Mesendoderm (in vitro differentiated cells): ENCODE measurements at regions not wholly inside any gene's neighbourhood (a gene's known extent, or its start where the extent isn't known, plus 50 kb on each side); places are given as distances from the start of the nearest gene placed in this dataset.

Source experiments
- DNase-seq: peaks from one replicate; pipeline ENCODE4 v3.0.0; 2013
- H2AK5ac ChIP-seq: 2 replicates; pipeline ENCODE4 v1.6.1; 2013; ENCODE audit warnings: low read length, inconsistent platforms
- H2BK120ac ChIP-seq: 2 replicates; pipeline ENCODE4 v1.6.1; 2013; ENCODE audit warnings: low read depth, mild to moderate bottlenecking, low read length, moderate library complexity, mixed read lengths
- H2BK15ac ChIP-seq: replicated peaks from 2 replicates; pipeline ENCODE4 v1.6.1; 2013; ENCODE audit warnings: low read depth, mild to moderate bottlenecking, moderate library complexity
- H2BK5ac ChIP-seq: 2 replicates; pipeline ENCODE4 v1.6.1; 2013; ENCODE audit warnings: low read length, inconsistent platforms
- H3K18ac ChIP-seq: 2 replicates; pipeline ENCODE4 v1.6.1; 2013; ENCODE audit warnings: mild to moderate bottlenecking, low read length, mixed read lengths
- H3K23ac ChIP-seq: one replicate; pipeline ENCODE4 v1.6.1; 2013; ENCODE audit warnings: low read length
- H3K27ac ChIP-seq: 2 replicates; pipeline ENCODE4 v1.5.1; 2013; ENCODE audit warnings: low read depth, mild to moderate bottlenecking, inconsistent platforms, low read length, moderate library complexity
- H3K27me3 ChIP-seq: 2 replicates; pipeline ENCODE4 v1.6.1; 2013; ENCODE audit warnings: low read length, control low read depth, mild to moderate bottlenecking, inconsistent platforms; ENCODE audit not compliant: insufficient read depth, poor library complexity
- H3K36me3 ChIP-seq: 2 replicates; pipeline ENCODE4 v1.6.1; 2013; ENCODE audit warnings: low read length, inconsistent platforms; ENCODE audit not compliant: control insufficient read depth, insufficient read depth
- H3K4ac ChIP-seq: one replicate; pipeline ENCODE4 v1.6.1; 2013; ENCODE audit warnings: low read depth, mild to moderate bottlenecking, low read length, moderate library complexity
- H3K4me1 ChIP-seq: 2 replicates; pipeline ENCODE4 v1.6.1; 2013; ENCODE audit warnings: low read depth, low read length, inconsistent platforms; ENCODE audit not compliant: control insufficient read depth
- H3K4me2 ChIP-seq: 2 replicates; pipeline ENCODE4 v1.6.1; 2013; ENCODE audit warnings: low read length
- H3K4me3 ChIP-seq: 2 replicates; pipeline ENCODE4 v1.5.1; 2013; ENCODE audit warnings: mild to moderate bottlenecking, low read length
- H3K56ac ChIP-seq: one replicate; pipeline ENCODE4 v1.6.1; 2013; ENCODE audit warnings: low read length
- H3K79me1 ChIP-seq: 2 replicates; pipeline ENCODE4 v1.6.1; 2013; ENCODE audit warnings: low read length, inconsistent platforms
- H3K79me2 ChIP-seq: 2 replicates; pipeline ENCODE4 v1.6.1; 2013; ENCODE audit warnings: mild to moderate bottlenecking, low read length; ENCODE audit not compliant: control insufficient read depth, insufficient read depth
- H3K9ac ChIP-seq: 2 replicates; pipeline ENCODE4 v1.6.1; 2013; ENCODE audit warnings: low read length, inconsistent platforms
- H4K5ac ChIP-seq: one replicate; pipeline ENCODE4 v1.6.1; 2013; ENCODE audit warnings: low read length
- H4K8ac ChIP-seq: one replicate; pipeline ENCODE4 v1.6.1; 2013; ENCODE audit warnings: low read depth, mild to moderate bottlenecking, control low read depth, low read length, moderate library complexity
- WGBS: extraction: QIAGEN DNeasy Blood & Tissue Kit; methylation state at CpG from one replicate; pipeline ENCODE4 v1.1.7; 2013; ENCODE audit warnings: low lambda C conversion rate, missing lambda C conversion rate; ENCODE audit not compliant: insufficient coverage; ENCODE audit errors: extremely low coverage; 5-methylcytosine and 5-hydroxymethylcytosine counted together

- no peak overlapping the region for H2BK5ac ChIP-seq
- H3K23ac ChIP-seq, result no peak overlapping the region
- no peak overlapping the region for H3K56ac ChIP-seq
- no peaks in the 10 kb centered on the region for H3K4me1 ChIP-seq
- no peaks in the 10 kb centered on the region for H3K79me2 ChIP-seq
- H3K4me3 ChIP-seq, result no peak overlapping the region
- no peak for DNase-seq
- no peaks in the 10 kb centered on the region for H3K36me3 ChIP-seq
- no peak overlapping the region for H3K27ac ChIP-seq
- no peak overlapping the region for H4K5ac ChIP-seq
- H3K4ac ChIP-seq, result no peak overlapping the region
- no CpG with 5 or more reads among the region's 18 CpGs for WGBS
- H4K8ac ChIP-seq, result no peak overlapping the region
- H3K27me3 ChIP-seq, result no peaks in the 10 kb centered on the region
- no peak overlapping the region for H2BK120ac ChIP-seq
- no peak overlapping the region for H3K4me2 ChIP-seq
- H3K79me1 ChIP-seq, result no peaks in the 10 kb centered on the region
- no peak overlapping the region for H3K18ac ChIP-seq
- H2AK5ac ChIP-seq, result no peak overlapping the region
- H3K9ac ChIP-seq, result no peak overlapping the region
- no peak overlapping the region for H2BK15ac ChIP-seq
Observed at GRCh38 chr9:89655990-89656657, 51.3 kb downstream of the GADD45G start.

DNA sequence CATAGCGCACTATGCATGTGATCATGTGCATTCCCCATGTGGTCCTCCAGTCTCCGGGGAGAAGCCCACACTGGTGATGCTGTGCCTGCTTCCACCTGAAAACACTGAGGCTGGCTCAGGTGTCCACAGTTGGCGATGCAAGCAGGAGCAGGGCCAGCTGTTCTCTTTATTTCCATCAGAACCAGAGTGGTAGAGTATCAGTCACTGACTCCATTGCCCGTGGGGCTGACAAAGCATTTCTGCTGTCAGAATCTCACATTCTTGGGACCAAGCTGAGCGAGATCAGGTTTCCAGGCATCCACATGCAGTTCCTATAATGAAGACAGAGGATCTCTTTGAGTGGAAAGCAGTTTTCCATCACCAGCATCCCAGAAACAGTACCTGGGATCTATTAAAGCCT lies 52.5 kb downstream of the GADD45G start:
- Histone ChIP-seq H3K36me3 (no peaks in the 10 kb centered on the region), H3K4ac (no peak overlapping the region), H3K4me2 (no peak overlapping the region), H3K79me1 (no peaks in the 10 kb centered on the region), H3K4me3 (no peak overlapping the region), H3K4me1 (peaks cover 3% of the 10 kb centered on the region), H3K9ac (no peak overlapping the region), H3K27ac (no peak overlapping the region), H3K79me2 (no peaks in the 10 kb centered on the region), H4K8ac (no peak overlapping the region), H2BK5ac (no peak overlapping the region), H4K5ac (no peak overlapping the region), H3K23ac (no peak overlapping the region), H2BK120ac (no peak overlapping the region), H3K27me3 (no peaks in the 10 kb centered on the region), H3K56ac (no peak overlapping the region), H3K18ac (no peak overlapping the region), H2AK5ac (no peak overlapping the region), H2BK15ac (no peak overlapping the region)
- no CpG with 5 or more reads among the region's 5 CpGs for WGBS
- DNase-seq, result no peak

DNA sequence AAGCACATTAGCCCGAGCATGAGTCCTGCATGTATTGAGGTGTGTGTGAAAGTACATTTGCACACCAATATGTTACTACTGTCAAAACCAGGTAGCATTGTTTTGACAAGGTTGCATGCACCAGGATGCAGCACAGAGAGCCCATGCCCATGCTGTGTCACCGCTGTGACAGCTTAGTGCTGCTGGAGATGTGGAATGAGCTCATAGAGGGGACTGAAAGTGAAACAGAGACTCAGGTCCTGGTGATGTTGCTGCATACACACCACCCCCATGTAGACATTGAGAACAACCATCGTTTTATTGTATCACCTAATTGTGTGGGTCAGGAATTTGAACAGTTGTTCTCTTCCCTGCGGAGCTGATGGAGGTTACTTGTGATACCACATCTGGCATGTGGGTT lies 53.0 kb downstream of the GADD45G start:
- Histone ChIP-seq H3K56ac (no peak overlapping the region), H2BK120ac (no peak overlapping the region), H3K79me2 (no peaks in the 10 kb centered on the region), H3K36me3 (no peaks in the 10 kb centered on the region), H3K79me1 (no peaks in the 10 kb centered on the region), H2AK5ac (no peak overlapping the region), H3K4ac (no peak overlapping the region), H2BK15ac (no peak overlapping the region), H3K27me3 (no peaks in the 10 kb centered on the region), H3K27ac (no peak overlapping the region), H3K23ac (no peak overlapping the region), H4K5ac (no peak overlapping the region), H4K8ac (no peak overlapping the region), H3K4me1 (peaks cover 3% of the 10 kb centered on the region), H2BK5ac (no peak overlapping the region), H3K9ac (no peak overlapping the region), H3K18ac (no peak overlapping the region), H3K4me2 (no peak overlapping the region), H3K4me3 (no peak overlapping the region)
- no CpG with 5 or more reads among the region's 4 CpGs for WGBS
- no peak for DNase-seq

DNA sequence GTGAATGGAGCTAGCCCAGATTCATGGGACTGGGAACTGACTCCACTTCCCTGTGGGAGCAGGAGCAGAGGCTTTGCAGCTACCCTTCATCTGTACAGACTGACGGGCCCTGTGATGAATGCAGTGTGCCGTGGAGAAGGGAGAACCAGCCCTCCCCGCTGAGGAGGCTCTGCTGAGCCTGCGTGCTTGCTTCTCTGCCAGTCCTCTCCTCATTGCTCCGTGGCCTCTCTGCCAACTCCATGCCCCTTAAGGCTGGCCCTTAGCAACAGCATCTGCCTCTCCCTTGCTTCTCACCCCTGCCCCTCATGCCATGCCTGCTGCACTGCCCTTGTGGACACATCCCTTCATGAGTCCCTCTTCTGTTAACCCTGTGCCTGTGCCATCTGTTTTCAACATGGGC lies 53.6 kb downstream of the GADD45G start:
- peak overlapping the region; percentile 52 for H3K23ac ChIP-seq
- WGBS, result no CpG with 5 or more reads among the region's 5 CpGs
- H3K4me3 ChIP-seq, result no peak overlapping the region
- no peaks in the 10 kb centered on the region for H3K27me3 ChIP-seq
- H3K4me2 ChIP-seq, result no peak overlapping the region
- H3K18ac ChIP-seq, result no peak overlapping the region
- H3K79me1 ChIP-seq, result no peaks in the 10 kb centered on the region
- no peak overlapping the region for H3K56ac ChIP-seq
- H2BK15ac ChIP-seq, result no peak overlapping the region
- no peak for DNase-seq
- H4K8ac ChIP-seq, result no peak overlapping the region
- no peaks in the 10 kb centered on the region for H3K79me2 ChIP-seq
- no peak overlapping the region for H3K4ac ChIP-seq
- H2BK5ac ChIP-seq, result no peak overlapping the region
- no peak overlapping the region for H2BK120ac ChIP-seq
- no peak overlapping the region for H4K5ac ChIP-seq
- no peak overlapping the region for H3K9ac ChIP-seq
- H3K4me1 ChIP-seq, result peaks cover 3% of the 10 kb centered on the region
- no peak overlapping the region for H3K27ac ChIP-seq
- no peaks in the 10 kb centered on the region for H3K36me3 ChIP-seq
- H2AK5ac ChIP-seq, result no peak overlapping the region

DNA sequence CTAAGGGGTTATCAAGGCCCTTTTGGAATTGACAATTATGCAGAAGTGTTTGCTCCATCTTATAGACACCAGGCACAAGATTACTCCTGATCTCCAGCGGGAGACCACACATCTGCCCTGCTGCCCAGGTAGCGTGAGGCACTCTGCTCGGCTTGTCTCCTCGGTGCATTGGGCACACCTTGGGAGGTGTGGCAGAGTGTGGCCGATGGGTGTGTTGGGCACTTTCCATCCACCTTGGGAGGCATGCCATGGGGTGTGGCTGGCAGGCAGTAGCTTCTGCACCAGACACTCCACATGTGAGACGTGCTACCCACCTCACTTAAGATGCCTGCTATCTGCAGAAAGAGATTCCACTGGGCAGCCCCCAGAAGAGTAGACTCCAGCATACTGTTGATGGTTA lies 54.1 kb downstream of the GADD45G start:
- Histone ChIP-seq H2AK5ac (no peak overlapping the region), H3K23ac (no peak overlapping the region), H3K79me2 (no peaks in the 10 kb centered on the region), H3K56ac (no peak overlapping the region), H2BK120ac (no peak overlapping the region), H3K27me3 (no peaks in the 10 kb centered on the region), H3K79me1 (no peaks in the 10 kb centered on the region), H3K4me1 (peaks cover 3% of the 10 kb centered on the region), H3K4me2 (no peak overlapping the region), H4K8ac (no peak overlapping the region), H2BK5ac (no peak overlapping the region), H4K5ac (no peak overlapping the region), H3K4ac (no peak overlapping the region), H3K36me3 (no peaks in the 10 kb centered on the region), H3K27ac (no peak overlapping the region), H3K9ac (no peak overlapping the region), H2BK15ac (no peak overlapping the region), H3K4me3 (no peak overlapping the region), H3K18ac (no peak overlapping the region)
- DNase-seq, result no peak
- no CpG with 5 or more reads among the region's 6 CpGs for WGBS

DNA sequence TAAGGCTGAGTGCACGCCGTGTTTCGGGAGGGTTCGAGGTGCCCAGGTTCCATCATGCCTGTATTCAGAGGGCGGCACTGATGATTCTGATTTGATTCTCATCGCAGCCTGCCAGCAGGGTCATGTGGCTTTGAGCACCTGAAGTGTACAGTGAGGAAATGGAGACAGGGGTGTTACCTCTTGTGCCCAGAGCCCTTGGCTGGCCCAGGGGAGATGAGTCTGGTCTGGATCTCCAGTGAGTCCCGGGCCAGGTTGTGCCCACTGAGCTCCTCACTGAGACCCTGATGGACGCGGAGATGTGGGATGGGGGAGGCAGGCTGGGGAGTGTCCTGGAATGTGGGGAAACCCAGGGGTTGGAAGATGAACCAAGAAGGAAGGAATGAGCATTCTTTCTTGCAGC lies 54.7 kb downstream of the GADD45G start:
- H3K23ac ChIP-seq, result no peak overlapping the region
- H2BK120ac ChIP-seq, result no peak overlapping the region
- H3K79me2 ChIP-seq, result no peaks in the 10 kb centered on the region
- H3K4me3 ChIP-seq, result no peak overlapping the region
- H3K4ac ChIP-seq, result no peak overlapping the region
- no CpG with 5 or more reads among the region's 9 CpGs for WGBS
- H3K56ac ChIP-seq, result no peak overlapping the region
- H3K27ac ChIP-seq, result no peak overlapping the region
- H3K4me2 ChIP-seq, result no peak overlapping the region
- no peaks in the 10 kb centered on the region for H3K36me3 ChIP-seq
- no peaks in the 10 kb centered on the region for H3K27me3 ChIP-seq
- no peak overlapping the region for H3K18ac ChIP-seq
- no peak overlapping the region for H4K8ac ChIP-seq
- no peak overlapping the region for H2BK5ac ChIP-seq
- H3K4me1 ChIP-seq, result peaks cover 3% of the 10 kb centered on the region
- H2AK5ac ChIP-seq, result no peak overlapping the region
- no peak overlapping the region for H2BK15ac ChIP-seq
- no peak overlapping the region for H3K9ac ChIP-seq
- no peak overlapping the region for H4K5ac ChIP-seq
- DNase-seq, result no peak
- no peaks in the 10 kb centered on the region for H3K79me1 ChIP-seq
